Neural cell (in vitro differentiated cells): ENCODE measurements at regions not wholly inside any gene's neighbourhood (a gene's known extent, or its start where the extent isn't known, plus 50 kb on each side); places are given as distances from the start of the nearest gene placed in this dataset.

ENCODE experiments used
- H2AFZ ChIP-seq: fragments of 200-600, 300-800 bp; sonication (generic), shearing (Covaris generic); 2 replicates; pipeline ENCODE4 v1.6.0; 2014; ENCODE audit warnings: low read depth, mild to moderate bottlenecking, antibody characterized with exemption, low read length, moderate library complexity
- H3F3A ChIP-seq: fragments of 200-600 bp; shearing (Covaris generic); 2 replicates; pipeline ENCODE4 v1.6.1; 2016; ENCODE audit warnings: mild to moderate bottlenecking, moderate library complexity, mixed read lengths, antibody characterized with exemption, low read length; ENCODE audit not compliant: insufficient read depth, poor library complexity, severe bottlenecking
- H3K27ac ChIP-seq: fragments of 200-600, 300-800 bp; sonication (generic), shearing (Covaris generic); 2 replicates; pipeline ENCODE4 v1.5.1; 2014; ENCODE audit warnings: mild to moderate bottlenecking, low read length, moderate library complexity
- H3K27me3 ChIP-seq: fragments of 300-800, 200-600 bp; sonication (generic), shearing (Covaris generic); 2 replicates; pipeline ENCODE4 v1.6.0; 2014; ENCODE audit warnings: mild to moderate bottlenecking, low read depth, low read length, moderate library complexity; ENCODE audit not compliant: insufficient read depth
- H3K36me3 ChIP-seq: fragments of 300-800, 200-600 bp; sonication (generic), shearing (Covaris generic); 2 replicates; pipeline ENCODE4 v1.5.1; 2014; ENCODE audit warnings: mild to moderate bottlenecking, antibody characterized with exemption, low read length, moderate library complexity; ENCODE audit not compliant: insufficient read depth
- H3K4me2 ChIP-seq: fragments of 300-800, 200-600 bp; sonication (generic), shearing (Covaris generic); 2 replicates; pipeline ENCODE4 v1.6.0; 2014; ENCODE audit warnings: mild to moderate bottlenecking, low read length
- H3K4me3 ChIP-seq: fragments of 300-800, 200-600 bp; sonication (generic), shearing (Covaris generic); 2 replicates; pipeline ENCODE4 v1.5.1; 2014; ENCODE audit warnings: mild to moderate bottlenecking, low read length, moderate library complexity
- H3K79me2 ChIP-seq: fragments of 200-600 bp; shearing (Covaris generic); replicated peaks from 2 replicates; pipeline ENCODE4 v1.6.0; 2014; ENCODE audit warnings: mild to moderate bottlenecking, low read length, moderate library complexity; ENCODE audit not compliant: insufficient read depth
- H3K9ac ChIP-seq: fragments of 300-800, 200-600 bp; sonication (generic), shearing (Covaris generic); 2 replicates; pipeline ENCODE4 v1.6.1; 2016; ENCODE audit warnings: mild to moderate bottlenecking, low read length, mixed read lengths
- H3K9me2 ChIP-seq: fragments of 200-600 bp; shearing (Covaris generic); 2 replicates; pipeline ENCODE4 v1.6.1; 2016; ENCODE audit warnings: mild to moderate bottlenecking, low read length, mixed read lengths; ENCODE audit not compliant: insufficient read depth
- H3K9me3 ChIP-seq: fragments of 200-600, 300-800 bp; sonication (generic), shearing (Covaris generic); 2 replicates; pipeline ENCODE4 v1.6.1; 2016; ENCODE audit warnings: mild to moderate bottlenecking, mixed run types, low read length, moderate library complexity, mixed read lengths
- H4K20me1 ChIP-seq: fragments of 200-600 bp; shearing (Covaris generic); 2 replicates; pipeline ENCODE4 v1.6.1; 2016; ENCODE audit warnings: mild to moderate bottlenecking, mixed run types; ENCODE audit not compliant: insufficient read depth
- EP300 ChIP-seq: fragments of 450-650 bp; conservative IDR thresholded peaks from 2 replicates; pipeline ENCODE4 v1.6.1; 2014; ENCODE audit warnings: antibody characterized with exemption, mild to moderate bottlenecking, moderate library complexity; ENCODE audit not compliant: poor library complexity, severe bottlenecking
- EZH2 ChIP-seq: fragments of 200-600, 300-800 bp; shearing (Covaris generic), sonication (generic); IDR thresholded peaks from 2 replicates; pipeline ENCODE4 v1.6.1; 2014; ENCODE audit warnings: antibody characterized with exemption, low read length, borderline replicate concordance, mild to moderate bottlenecking; ENCODE audit not compliant: insufficient read depth, poor library complexity, severe bottlenecking
- MXI1 ChIP-seq: fragments of 450-650 bp; conservative IDR thresholded peaks from 2 replicates; pipeline ENCODE4 v1.6.1; 2014; ENCODE audit warnings: antibody characterized with exemption, mild to moderate bottlenecking; ENCODE audit not compliant: poor library complexity, severe bottlenecking
- POLR2AphosphoS5 ChIP-seq: IDR thresholded peaks from 2 replicates; pipeline ENCODE4 v1.6.1; 2012
- RAD21 ChIP-seq: fragments of 450-650 bp; conservative IDR thresholded peaks from 2 replicates; pipeline ENCODE4 v1.6.1; 2014; ENCODE audit warnings: antibody characterized with exemption, mild to moderate bottlenecking, moderate library complexity
- REST ChIP-seq: IDR thresholded peaks from 2 replicates; pipeline ENCODE4 v1.6.1; 2012; ENCODE audit warnings: borderline replicate concordance
- SMC3 ChIP-seq: fragments of 450-650 bp; conservative IDR thresholded peaks from 2 replicates; pipeline ENCODE4 v1.6.1; 2014; ENCODE audit warnings: antibody characterized with exemption, mild to moderate bottlenecking, moderate library complexity; ENCODE audit not compliant: poor library complexity
- TAF1 ChIP-seq: IDR thresholded peaks from 2 replicates; pipeline ENCODE4 v1.6.1; 2012; ENCODE audit warnings: low read depth
- TF ChIP-seq, protein P1 (sequence below): fragments of 450-650 bp; IDR thresholded peaks from 2 replicates; pipeline ENCODE4 v1.5.1; 2014; ENCODE audit warnings: antibody characterized with exemption, mild to moderate bottlenecking, moderate library complexity; ENCODE audit not compliant: poor library complexity, severe bottlenecking

DNA sequence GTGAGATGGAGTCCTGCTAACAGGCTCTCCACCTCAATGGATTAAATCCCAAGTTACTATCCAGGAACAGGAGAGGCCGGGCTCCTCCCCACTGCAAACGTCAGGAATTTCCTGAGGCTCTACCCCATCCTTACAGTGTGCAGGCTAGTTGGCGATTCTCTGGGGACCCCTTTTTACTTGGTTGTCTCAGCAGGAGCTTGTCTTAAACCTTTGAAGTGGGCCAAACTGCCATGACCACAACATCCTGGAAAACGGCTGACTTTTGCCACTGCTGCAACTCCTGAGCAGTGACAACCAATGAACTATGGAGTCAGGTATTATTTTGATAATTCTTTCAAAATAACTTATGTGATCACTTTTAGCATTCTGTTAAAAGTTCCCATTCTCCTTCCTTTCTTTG lies 440.9 kb upstream of the CCDC54 start:
- H3K27ac ChIP-seq = no peak overlapping the region
- no peak overlapping the region for H2AFZ ChIP-seq
- no peaks in the 10 kb centered on the region for H3K9me3 ChIP-seq

GRCh38 chr3:106942051-106942450 lies 435.2 kb upstream of the CCDC54 start:
- H3K9ac ChIP-seq = no peak overlapping the region
- TF ChIP-seq, protein P1, sequence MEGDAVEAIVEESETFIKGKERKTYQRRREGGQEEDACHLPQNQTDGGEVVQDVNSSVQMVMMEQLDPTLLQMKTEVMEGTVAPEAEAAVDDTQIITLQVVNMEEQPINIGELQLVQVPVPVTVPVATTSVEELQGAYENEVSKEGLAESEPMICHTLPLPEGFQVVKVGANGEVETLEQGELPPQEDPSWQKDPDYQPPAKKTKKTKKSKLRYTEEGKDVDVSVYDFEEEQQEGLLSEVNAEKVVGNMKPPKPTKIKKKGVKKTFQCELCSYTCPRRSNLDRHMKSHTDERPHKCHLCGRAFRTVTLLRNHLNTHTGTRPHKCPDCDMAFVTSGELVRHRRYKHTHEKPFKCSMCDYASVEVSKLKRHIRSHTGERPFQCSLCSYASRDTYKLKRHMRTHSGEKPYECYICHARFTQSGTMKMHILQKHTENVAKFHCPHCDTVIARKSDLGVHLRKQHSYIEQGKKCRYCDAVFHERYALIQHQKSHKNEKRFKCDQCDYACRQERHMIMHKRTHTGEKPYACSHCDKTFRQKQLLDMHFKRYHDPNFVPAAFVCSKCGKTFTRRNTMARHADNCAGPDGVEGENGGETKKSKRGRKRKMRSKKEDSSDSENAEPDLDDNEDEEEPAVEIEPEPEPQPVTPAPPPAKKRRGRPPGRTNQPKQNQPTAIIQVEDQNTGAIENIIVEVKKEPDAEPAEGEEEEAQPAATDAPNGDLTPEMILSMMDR = no peak
- TF ChIP-seq SMC3 (no peak), POLR2AphosphoS5 (no peak), EP300 (no peak), REST (no peak), RAD21 (no peak), TAF1 (no peak), MXI1 (no peak), EZH2 (no peak)
- no peaks in the 10 kb centered on the region for H4K20me1 ChIP-seq
- no peak overlapping the region for H3K4me3 ChIP-seq
- no peak overlapping the region for H3K4me2 ChIP-seq
- no peak overlapping the region for H2AFZ ChIP-seq
- no peaks in the 10 kb centered on the region for H3K27me3 ChIP-seq
- H3K9me3 ChIP-seq = no peaks in the 10 kb centered on the region
- no peak overlapping the region for H3K27ac ChIP-seq
- H3K36me3 ChIP-seq = no peaks in the 10 kb centered on the region
- no peaks in the 10 kb centered on the region for H3K9me2 ChIP-seq
- no peaks in the 10 kb centered on the region for H3K79me2 ChIP-seq
- no peaks in the 10 kb centered on the region for H3F3A ChIP-seq

More for the DNA sequence above, 440.9 kb upstream of the CCDC54 start:
- no peak for TF ChIP-seq POLR2AphosphoS5
- TF ChIP-seq MXI1 = no peak
- no peak for TF ChIP-seq TAF1
- TF ChIP-seq EZH2 = no peak
- TF ChIP-seq RAD21 = no peak
- no peak for TF ChIP-seq REST
- no peak for TF ChIP-seq EP300
- TF ChIP-seq, protein P1 = no peak
- no peak for TF ChIP-seq SMC3
- H3K4me2 ChIP-seq = no peak overlapping the region
- H3K9me2 ChIP-seq = no peaks in the 10 kb centered on the region
- no peak overlapping the region for H3K9ac ChIP-seq
- no peak overlapping the region for H3K4me3 ChIP-seq
- no peaks in the 10 kb centered on the region for H3K36me3 ChIP-seq
- H3K79me2 ChIP-seq = no peaks in the 10 kb centered on the region
- H3F3A ChIP-seq = no peaks in the 10 kb centered on the region
- H4K20me1 ChIP-seq = no peaks in the 10 kb centered on the region
- H3K27me3 ChIP-seq = no peaks in the 10 kb centered on the region
